ENCODE measurements at regions not wholly inside any gene's neighbourhood (a gene's known extent, or its start where the extent isn't known, plus 50 kb on each side); places are given as distances from the start of the nearest gene placed in this dataset.

DNA sequence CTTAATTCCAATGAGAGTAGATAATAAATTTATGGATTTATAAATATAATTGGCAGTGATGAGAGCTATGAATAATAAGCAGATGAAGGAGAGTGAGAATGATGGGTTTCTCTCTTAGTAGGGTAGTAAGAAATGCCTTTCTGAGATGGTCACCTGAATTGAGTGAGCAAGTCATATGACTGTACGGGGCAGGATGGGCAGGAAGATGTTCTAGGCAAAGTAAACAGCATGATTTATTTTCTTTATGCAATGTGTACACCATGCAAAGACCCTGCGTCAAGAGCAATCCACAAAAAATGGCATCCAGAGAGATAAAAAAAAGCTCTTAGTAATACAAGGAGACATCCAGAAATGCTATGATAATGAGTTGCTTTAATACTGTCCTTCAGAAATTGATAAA, 409.9 kb downstream of the HLX start:
- no peak for DNase-seq
- intact Hi-C loops (cut with DNase I): no loop called here
- TF ChIP-seq, protein P1, sequence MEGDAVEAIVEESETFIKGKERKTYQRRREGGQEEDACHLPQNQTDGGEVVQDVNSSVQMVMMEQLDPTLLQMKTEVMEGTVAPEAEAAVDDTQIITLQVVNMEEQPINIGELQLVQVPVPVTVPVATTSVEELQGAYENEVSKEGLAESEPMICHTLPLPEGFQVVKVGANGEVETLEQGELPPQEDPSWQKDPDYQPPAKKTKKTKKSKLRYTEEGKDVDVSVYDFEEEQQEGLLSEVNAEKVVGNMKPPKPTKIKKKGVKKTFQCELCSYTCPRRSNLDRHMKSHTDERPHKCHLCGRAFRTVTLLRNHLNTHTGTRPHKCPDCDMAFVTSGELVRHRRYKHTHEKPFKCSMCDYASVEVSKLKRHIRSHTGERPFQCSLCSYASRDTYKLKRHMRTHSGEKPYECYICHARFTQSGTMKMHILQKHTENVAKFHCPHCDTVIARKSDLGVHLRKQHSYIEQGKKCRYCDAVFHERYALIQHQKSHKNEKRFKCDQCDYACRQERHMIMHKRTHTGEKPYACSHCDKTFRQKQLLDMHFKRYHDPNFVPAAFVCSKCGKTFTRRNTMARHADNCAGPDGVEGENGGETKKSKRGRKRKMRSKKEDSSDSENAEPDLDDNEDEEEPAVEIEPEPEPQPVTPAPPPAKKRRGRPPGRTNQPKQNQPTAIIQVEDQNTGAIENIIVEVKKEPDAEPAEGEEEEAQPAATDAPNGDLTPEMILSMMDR (IDR thresholded peaks at IDR 0.05): no peak
- no peaks in the 10 kb centered on the region for H3K4me1 ChIP-seq
- H3K4me3 ChIP-seq: no peak overlapping the region
- no peaks in the 10 kb centered on the region for H3K9me3 ChIP-seq
- H3K27me3 ChIP-seq: no peaks in the 10 kb centered on the region
- no peak overlapping the region for H3K27ac ChIP-seq
- H3K36me3 ChIP-seq: no peaks in the 10 kb centered on the region
- no peak overlapping the region for H3K9ac ChIP-seq (ENCODE audit: low read depth in 2 of 2, low read length in 2 of 2)

DNA sequence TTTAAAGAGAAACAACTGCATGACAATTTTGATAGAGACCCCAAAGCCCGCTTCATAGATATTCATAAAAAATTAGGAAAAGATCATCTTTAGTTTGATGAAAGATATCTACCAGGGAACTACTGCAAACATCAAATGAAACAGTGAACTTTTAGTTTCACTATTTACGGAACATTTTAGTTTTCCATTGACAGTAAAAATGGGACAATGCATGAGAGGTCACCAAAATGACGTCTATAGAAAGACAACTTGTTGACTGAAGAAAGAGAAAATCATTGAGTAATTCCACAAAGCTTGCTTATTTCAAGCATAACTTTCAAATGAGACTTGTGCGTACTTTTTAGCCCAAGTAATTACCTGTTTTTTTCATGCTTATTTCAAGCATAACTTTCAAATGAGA, 411.4 kb downstream of the HLX start:
- intact Hi-C loops (cut with DNase I): no loop called here
- Histone ChIP-seq H3K9me3 (no peaks in the 10 kb centered on the region), H3K4me3 (no peak overlapping the region), H3K27ac (no peak overlapping the region), H3K9ac (ENCODE audit: low read depth in 2 of 2, low read length in 2 of 2) (no peak overlapping the region), H3K27me3 (no peaks in the 10 kb centered on the region), H3K4me1 (no peaks in the 10 kb centered on the region), H3K36me3 (no peaks in the 10 kb centered on the region)
- TF ChIP-seq, protein P1 (IDR thresholded peaks at IDR 0.05): no peak
- no peak for DNase-seq

DNA sequence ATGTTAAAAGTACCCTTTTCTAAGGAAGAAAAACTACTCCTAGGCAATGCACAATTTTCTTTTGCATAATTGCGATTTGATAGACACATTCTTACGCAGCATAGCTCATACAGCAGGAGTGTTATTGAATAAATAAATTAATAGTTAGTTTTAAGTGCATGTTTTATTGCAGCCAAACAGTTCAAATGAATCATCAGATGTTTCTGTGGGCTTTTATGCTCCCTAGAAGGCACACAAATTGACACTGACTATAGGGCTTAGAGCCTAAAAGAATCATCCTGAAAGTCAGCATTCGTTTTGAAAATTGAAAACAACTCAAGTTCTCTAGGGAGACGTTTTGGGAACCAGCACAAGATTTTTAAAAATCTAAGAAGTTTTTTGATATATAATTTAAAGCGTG, 411.9 kb downstream of the HLX start:
- no peak for DNase-seq
- TF ChIP-seq, protein P1 (IDR thresholded peaks at IDR 0.05): no peak
- no peaks in the 10 kb centered on the region for H3K36me3 ChIP-seq
- H3K27ac ChIP-seq: no peak overlapping the region
- no peak overlapping the region for H3K4me3 ChIP-seq
- H3K9ac ChIP-seq (ENCODE audit: low read depth in 2 of 2, low read length in 2 of 2): no peak overlapping the region
- intact Hi-C loops (cut with DNase I): no loop called here
- no peaks in the 10 kb centered on the region for H3K9me3 ChIP-seq
- no peaks in the 10 kb centered on the region for H3K27me3 ChIP-seq
- no peaks in the 10 kb centered on the region for H3K4me1 ChIP-seq

DNA sequence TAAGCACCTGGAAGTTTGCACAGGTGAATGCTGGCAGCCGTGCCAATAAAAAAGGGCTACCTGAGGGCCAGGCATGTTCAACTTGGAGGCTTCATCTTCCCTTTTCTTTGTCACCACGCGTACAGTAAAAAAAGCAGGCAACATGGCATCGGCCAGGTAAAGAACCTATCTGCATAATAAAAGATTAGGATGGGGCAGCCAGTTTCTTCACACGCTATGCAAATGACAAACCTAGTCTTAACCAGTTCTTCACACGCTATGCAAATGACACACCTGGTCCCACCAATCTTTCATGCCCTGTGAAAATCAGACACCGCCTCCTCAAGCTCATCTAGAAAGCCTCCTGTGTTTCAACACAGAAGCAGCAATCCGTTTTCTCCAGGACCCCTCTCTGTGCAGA, 413.4 kb downstream of the HLX start:
- Histone ChIP-seq H3K27me3 (no peaks in the 10 kb centered on the region), H3K4me1 (no peaks in the 10 kb centered on the region), H3K9me3 (no peaks in the 10 kb centered on the region), H3K36me3 (no peaks in the 10 kb centered on the region), H3K9ac (ENCODE audit: low read depth in 2 of 2, low read length in 2 of 2) (no peak overlapping the region), H3K4me3 (no peak overlapping the region), H3K27ac (no peak overlapping the region)
- intact Hi-C loops (cut with DNase I): no loop called here
- no peak for DNase-seq
- TF ChIP-seq, protein P1 (IDR thresholded peaks at IDR 0.05): no peak

GRCh38 chr1:221294242-221294641, 415.0 kb downstream of the HLX start:
- no peaks in the 10 kb centered on the region for H3K4me1 ChIP-seq
- intact Hi-C loops (cut with DNase I): no loop called here

More at GRCh38 chr1:221294242-221294641, 415.0 kb downstream of the HLX start:
- no peak for DNase-seq
- no peaks in the 10 kb centered on the region for H3K9me3 ChIP-seq
- TF ChIP-seq, protein P1 (IDR thresholded peaks at IDR 0.05): no peak
- no peak overlapping the region for H3K4me3 ChIP-seq
- H3K27ac ChIP-seq: no peak overlapping the region
- no peaks in the 10 kb centered on the region for H3K36me3 ChIP-seq
- no peaks in the 10 kb centered on the region for H3K27me3 ChIP-seq
- no peak overlapping the region for H3K9ac ChIP-seq (ENCODE audit: low read depth in 2 of 2, low read length in 2 of 2)
